Subcutaneous abdominal adipose tissue (tissue), 5 donors: ENCODE measurements at regions not wholly inside any gene's neighbourhood (a gene's known extent, or its start where the extent isn't known, plus 50 kb on each side); places are given as distances from the start of the nearest gene placed in this dataset.

Experiments
- H3K27ac ChIP-seq: one replicate; pipeline ENCODE4 v1.7.0; 2013; ENCODE audit warnings: low read depth, mild to moderate bottlenecking, inconsistent platforms, low read length, moderate library complexity
- H3K27me3 ChIP-seq, 5 donors: one replicate each; pipeline ENCODE4 v1.7.0; 2013; ENCODE audit warnings: low read length in 5 of 5, inconsistent platforms in 1 of 5; ENCODE audit not compliant: control insufficient read depth in 5 of 5, insufficient read depth in 4 of 5
- H3K36me3 ChIP-seq, 5 donors: one replicate each; pipeline ENCODE4 v1.7.0; 2013; ENCODE audit warnings: low read length in 5 of 5; ENCODE audit not compliant: control insufficient read depth in 5 of 5, insufficient read depth in 5 of 5
- H3K4me1 ChIP-seq, 5 donors: one replicate each; pipeline ENCODE4 v1.7.0; 2013; ENCODE audit warnings: low read length in 5 of 5, mild to moderate bottlenecking in 3 of 5, moderate library complexity in 1 of 5; ENCODE audit not compliant: control insufficient read depth in 5 of 5, insufficient read depth in 5 of 5
- H3K4me3 ChIP-seq, 5 donors: one replicate each; pipeline ENCODE4 v1.7.0; 2013; ENCODE audit warnings: low read length in 5 of 5, low read depth in 1 of 5
- H3K9ac ChIP-seq, 5 donors: one replicate each; pipeline ENCODE4 v1.7.0; 2013; ENCODE audit warnings: low read length in 5 of 5, mild to moderate bottlenecking in 4 of 5, moderate library complexity in 3 of 5
- H3K9me3 ChIP-seq, 5 donors: one replicate each; pipeline ENCODE4 v1.7.0; 2013; ENCODE audit warnings: low read length in 5 of 5; ENCODE audit not compliant: control insufficient read depth in 5 of 5
- donor health status: healthy.
- donor health status: healthy.
- donor health status: healthy.
- donor health status: healthy.
- donor health status: healthy.

- Histone ChIP-seq H3K36me3 (no peaks in the 10 kb centered on the region), H3K9ac (no peak overlapping the region), H3K4me1 (no peaks in the 10 kb centered on the region), H3K4me3 (no peak overlapping the region), H3K27me3 (no peaks in the 10 kb centered on the region), H3K27ac (no peak overlapping the region), H3K9me3 (peaks cover 0 to 2% (median 0%) of the 10 kb centered on the region in 5 donors)
These were observed 232.1 kb upstream of the CDIN1 start for GRCh38 chr15:36347272-36347858.

GRCh38 chr15:36356466-36356865 lies 223.0 kb upstream of the CDIN1 start:
- Histone ChIP-seq H3K9me3 (no peaks in the 10 kb centered on the region), H3K27ac (no peak overlapping the region), H3K4me1 (peaks cover 0 to 6% (median 0%) of the 10 kb centered on the region in 5 donors), H3K9ac (no peak overlapping the region), H3K36me3 (no peaks in the 10 kb centered on the region), H3K4me3 (no peak overlapping the region), H3K27me3 (no peaks in the 10 kb centered on the region)

GRCh38 chr15:36356978-36357601 lies 222.3 kb upstream of the CDIN1 start:
- Histone ChIP-seq H3K27ac (peak overlapping the region; percentile 37), H3K9me3 (no peaks in the 10 kb centered on the region)

GRCh38 chr15:36358094-36358493 lies 221.3 kb upstream of the CDIN1 start:
- Histone ChIP-seq H3K27me3 (no peaks in the 10 kb centered on the region), H3K27ac (no peak overlapping the region), H3K9me3 (no peaks in the 10 kb centered on the region), H3K4me3 (no peak overlapping the region), H3K9ac (no peak overlapping the region), H3K4me1 (peaks cover 0 to 6% (median 0%) of the 10 kb centered on the region in 5 donors), H3K36me3 (no peaks in the 10 kb centered on the region)

More at GRCh38 chr15:36356978-36357601, 222.3 kb upstream of the CDIN1 start:
- Histone ChIP-seq H3K4me3 (no peak overlapping the region), H3K27me3 (no peaks in the 10 kb centered on the region), H3K9ac (no peak overlapping the region), H3K36me3 (no peaks in the 10 kb centered on the region), H3K4me1 (peaks cover 0 to 6% (median 0%) of the 10 kb centered on the region in 5 donors)

GRCh38 chr15:36358523-36358922 lies 220.9 kb upstream of the CDIN1 start:
- Histone ChIP-seq H3K9me3 (no peaks in the 10 kb centered on the region), H3K36me3 (no peaks in the 10 kb centered on the region), H3K27me3 (no peaks in the 10 kb centered on the region), H3K4me3 (no peak overlapping the region), H3K4me1 (peaks cover 0 to 6% (median 0%) of the 10 kb centered on the region in 5 donors), H3K9ac (no peak overlapping the region), H3K27ac (no peak overlapping the region)

- H3K27me3 ChIP-seq = no peaks in the 10 kb centered on the region
- H3K4me3 ChIP-seq = no peak overlapping the region
- H3K4me1 ChIP-seq = peaks cover 0 to 6% (median 0%) of the 10 kb centered on the region in 5 donors
- H3K9me3 ChIP-seq = no peaks in the 10 kb centered on the region
- no peak overlapping the region for H3K27ac ChIP-seq
- H3K9ac ChIP-seq = no peak overlapping the region
- no peaks in the 10 kb centered on the region for H3K36me3 ChIP-seq
These were observed 220.1 kb upstream of the CDIN1 start for GRCh38 chr15:36359286-36359685.

- H3K4me3 ChIP-seq = no peak overlapping the region
- H3K36me3 ChIP-seq = no peaks in the 10 kb centered on the region
- no peaks in the 10 kb centered on the region for H3K27me3 ChIP-seq
- H3K27ac ChIP-seq = no peak overlapping the region
- peaks cover 0 to 6% (median 0%) of the 10 kb centered on the region in 5 donors for H3K4me1 ChIP-seq
- H3K9me3 ChIP-seq = no peaks in the 10 kb centered on the region
- no peak overlapping the region for H3K9ac ChIP-seq
These were observed 218.0 kb upstream of the CDIN1 start for GRCh38 chr15:36361351-36361870.

- Histone ChIP-seq H3K36me3 (no peaks in the 10 kb centered on the region), H3K27me3 (no peaks in the 10 kb centered on the region), H3K9me3 (no peaks in the 10 kb centered on the region), H3K4me1 (no peaks in the 10 kb centered on the region), H3K4me3 (no peak overlapping the region), H3K27ac (no peak overlapping the region), H3K9ac (no peak overlapping the region)
These were observed 216.9 kb upstream of the CDIN1 start for GRCh38 chr15:36362509-36362915.

GRCh38 chr15:36363335-36363734 lies 216.1 kb upstream of the CDIN1 start:
- no peak overlapping the region for H3K4me3 ChIP-seq

GRCh38 chr15:36364377-36364776 lies 215.0 kb upstream of the CDIN1 start:
- no peak overlapping the region for H3K27ac ChIP-seq

More at GRCh38 chr15:36363335-36363734, 216.1 kb upstream of the CDIN1 start:
- H3K9me3 ChIP-seq = no peaks in the 10 kb centered on the region
- H3K27me3 ChIP-seq = no peaks in the 10 kb centered on the region
- H3K9ac ChIP-seq = no peak overlapping the region
- no peaks in the 10 kb centered on the region for H3K4me1 ChIP-seq
- H3K36me3 ChIP-seq = no peaks in the 10 kb centered on the region
- H3K27ac ChIP-seq = no peak overlapping the region

More at GRCh38 chr15:36364377-36364776, 215.0 kb upstream of the CDIN1 start:
- no peak overlapping the region for H3K9ac ChIP-seq
- H3K9me3 ChIP-seq = no peaks in the 10 kb centered on the region
- H3K36me3 ChIP-seq = no peaks in the 10 kb centered on the region
- no peak overlapping the region for H3K4me3 ChIP-seq
- H3K27me3 ChIP-seq = no peaks in the 10 kb centered on the region
- no peaks in the 10 kb centered on the region for H3K4me1 ChIP-seq
